Progenitor cell of endocrine pancreas (in vitro differentiated cells): ENCODE measurements at regions not wholly inside any gene's neighbourhood (a gene's known extent, or its start where the extent isn't known, plus 50 kb on each side); places are given as distances from the start of the nearest gene placed in this dataset.

ENCODE experiments used
- DNase-seq: peaks from one replicate; pipeline ENCODE4 v3.0.0; 2021; ENCODE audit warnings: low spot score; ENCODE audit not compliant: unreplicated experiment
- H3K27ac Mint-ChIP-seq: 2 replicates; pipeline ENCODE4 v1.8.0; 2021; ENCODE audit warnings: mild to moderate bottlenecking, moderate library complexity, mixed read lengths
- H3K27me3 Mint-ChIP-seq: 2 replicates; pipeline ENCODE4 v1.8.0; 2021; ENCODE audit warnings: mixed read lengths
- H3K36me3 Mint-ChIP-seq: 2 replicates; pipeline ENCODE4 v1.8.0; 2022; ENCODE audit warnings: mixed read lengths; ENCODE audit not compliant: insufficient read depth
- H3K4me1 Mint-ChIP-seq: 2 replicates; pipeline ENCODE4 v1.8.0; 2021; ENCODE audit warnings: low read depth, mixed read lengths
- H3K4me3 Mint-ChIP-seq: 2 replicates; pipeline ENCODE4 v1.8.0; 2021; ENCODE audit warnings: low read depth, mild to moderate bottlenecking, moderate library complexity, mixed read lengths
- H3K9me3 Mint-ChIP-seq: 2 replicates; pipeline ENCODE4 v1.8.0; 2021; ENCODE audit warnings: low read depth, mixed read lengths
- CTCF ChIP-seq: fragments of 200-600 bp; sonication (generic); IDR thresholded peaks from one replicate; pipeline ENCODE4 v1.5.0; 2021; ENCODE audit warnings: antibody characterized with exemption, mild to moderate bottlenecking; ENCODE audit not compliant: unreplicated experiment

DNA sequence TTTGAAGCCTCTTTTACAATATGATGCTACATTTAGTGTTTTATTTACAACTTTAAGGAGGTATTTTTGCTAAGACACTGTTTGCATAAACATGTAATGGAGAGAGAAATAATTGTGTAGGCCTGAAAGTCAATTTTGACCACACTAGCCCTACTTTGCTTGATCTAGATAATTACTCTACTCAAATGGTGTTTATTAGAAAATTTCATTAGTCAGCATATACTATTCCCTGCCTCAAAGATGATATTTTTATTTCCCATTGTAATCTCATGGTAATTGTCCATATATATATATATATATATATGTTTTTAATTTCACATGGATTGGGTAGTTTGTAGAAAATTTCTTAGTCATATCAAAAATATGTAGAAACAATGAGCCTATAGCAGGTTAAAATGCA lies 632.2 kb downstream of the SATB2 start:
- DNase-seq, result no peak
- H3K9me3 Mint-ChIP-seq, result peaks cover 10% of the 10 kb centered on the region
- no peak for TF ChIP-seq CTCF
- H3K36me3 Mint-ChIP-seq, result no peaks in the 10 kb centered on the region
- no peaks in the 10 kb centered on the region for H3K4me1 Mint-ChIP-seq
- H3K27ac Mint-ChIP-seq, result no peak overlapping the region
- H3K4me3 Mint-ChIP-seq, result no peak overlapping the region
- no peaks in the 10 kb centered on the region for H3K27me3 Mint-ChIP-seq

- Mint-ChIP-seq H3K36me3 (no peaks in the 10 kb centered on the region), H3K4me1 (peaks cover 2% of the 10 kb centered on the region), H3K27me3 (no peaks in the 10 kb centered on the region), H3K27ac (no peak overlapping the region), H3K4me3 (no peak overlapping the region), H3K9me3 (peaks cover 5% of the 10 kb centered on the region)
- DNase-seq, result no peak
- no peak for TF ChIP-seq CTCF
These were observed 640.2 kb downstream of the SATB2 start for GRCh38 chr2:198817536-198817935.

DNA sequence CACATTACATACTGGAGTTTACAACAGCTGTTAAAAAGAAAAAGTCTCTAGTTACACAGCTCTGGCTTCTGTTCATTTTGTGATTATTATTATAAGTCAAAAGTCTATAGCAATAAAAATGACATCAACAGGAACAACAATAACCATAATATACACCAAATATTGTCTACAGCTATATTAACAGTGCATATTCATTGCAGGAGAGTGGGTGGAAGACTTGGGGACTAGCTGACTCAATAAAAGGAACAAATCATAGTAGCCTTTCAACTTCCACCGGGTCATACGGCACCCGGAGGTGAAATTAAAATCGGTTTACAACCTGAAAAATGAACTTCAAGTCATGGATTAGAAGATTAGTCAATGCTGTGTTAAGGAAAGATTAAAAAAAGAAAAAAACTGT lies 642.1 kb downstream of the SATB2 start:
- Mint-ChIP-seq H3K36me3 (no peaks in the 10 kb centered on the region), H3K27ac (no peak overlapping the region), H3K4me3 (no peak overlapping the region)

DNA sequence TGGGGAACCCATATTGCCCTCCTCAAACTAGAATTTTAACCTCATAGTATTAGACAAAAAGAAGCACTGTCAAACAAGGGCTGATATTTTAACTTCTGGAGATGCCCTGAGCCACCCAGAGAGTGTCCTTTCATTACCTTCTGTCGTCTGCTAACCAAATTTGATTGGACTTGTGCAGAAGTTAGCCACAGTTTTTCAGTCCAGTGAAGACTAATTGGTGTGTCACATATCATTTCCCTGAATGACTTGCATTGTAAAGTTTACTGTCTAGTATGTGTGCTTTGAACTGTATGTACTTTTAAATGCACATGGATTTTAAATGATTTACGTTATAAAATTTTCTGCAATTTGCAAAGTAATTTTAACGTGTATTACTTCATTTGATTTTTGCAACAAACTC lies 646.5 kb downstream of the SATB2 start:
- no peak for DNase-seq
- H3K36me3 Mint-ChIP-seq, result no peaks in the 10 kb centered on the region
- H3K4me1 Mint-ChIP-seq, result no peaks in the 10 kb centered on the region
- no peaks in the 10 kb centered on the region for H3K9me3 Mint-ChIP-seq
- H3K4me3 Mint-ChIP-seq, result no peak overlapping the region
- no peak overlapping the region for H3K27ac Mint-ChIP-seq
- no peak for TF ChIP-seq CTCF
- H3K27me3 Mint-ChIP-seq, result no peaks in the 10 kb centered on the region

More for the DNA sequence above, 642.1 kb downstream of the SATB2 start:
- no peak for TF ChIP-seq CTCF
- Mint-ChIP-seq H3K27me3 (no peaks in the 10 kb centered on the region), H3K9me3 (no peaks in the 10 kb centered on the region), H3K4me1 (peaks cover 2% of the 10 kb centered on the region)
- no peak for DNase-seq

- H3K4me3 Mint-ChIP-seq, result no peak overlapping the region
- no peaks in the 10 kb centered on the region for H3K4me1 Mint-ChIP-seq
- H3K27ac Mint-ChIP-seq, result no peak overlapping the region
- H3K27me3 Mint-ChIP-seq, result no peaks in the 10 kb centered on the region
- DNase-seq, result no peak
- H3K9me3 Mint-ChIP-seq, result no peaks in the 10 kb centered on the region
- no peak for TF ChIP-seq CTCF
- no peaks in the 10 kb centered on the region for H3K36me3 Mint-ChIP-seq
These were observed 647.8 kb downstream of the SATB2 start for GRCh38 chr2:198809976-198810375.
